GM21576 (cell line): ENCODE measurements at regions not wholly inside any gene's neighbourhood (a gene's known extent, or its start where the extent isn't known, plus 50 kb on each side); places are given as distances from the start of the nearest gene placed in this dataset.

Experiments used
- ATAC-seq: cut with Tn5 transposase; IDR thresholded peaks from one replicate; pipeline ENCODE4 v1.9.1; 2021; ENCODE audit warnings: mild to moderate bottlenecking, moderate library complexity; ENCODE audit not compliant: unreplicated experiment

GRCh38 chr12:18207266-18207665 is 54.1 kb upstream of the PIK3C2G start:
- no peak for ATAC-seq

GRCh38 chr12:18206198-18206597 is 55.1 kb upstream of the PIK3C2G start:
- ATAC-seq, result no peak

- no peak for ATAC-seq
Observed at GRCh38 chr12:18204053-18204452, 57.3 kb upstream of the PIK3C2G start.

- ATAC-seq, result no peak
Observed at GRCh38 chr12:18192119-18192518, 69.2 kb upstream of the PIK3C2G start.

GRCh38 chr12:18183141-18183540 is 78.2 kb upstream of the PIK3C2G start:
- no peak for ATAC-seq

- ATAC-seq, result no peak
Observed at GRCh38 chr12:18171571-18171970, 81.6 kb upstream of the RERGL start.

GRCh38 chr12:18168016-18168415 is 78.0 kb upstream of the RERGL start:
- ATAC-seq, result no peak

- peak; percentile 43 for ATAC-seq
Observed at GRCh38 chr12:18165889-18166288, 75.9 kb upstream of the RERGL start.

GRCh38 chr12:18165422-18165871 is 75.5 kb upstream of the RERGL start:
- ATAC-seq, result peak; percentile 96

GRCh38 chr12:18160901-18161300 is 70.9 kb upstream of the RERGL start:
- no peak for ATAC-seq

GRCh38 chr12:18158774-18159557 is 69.0 kb upstream of the RERGL start:
- no peak for ATAC-seq

- no peak for ATAC-seq
Observed at GRCh38 chr12:18153826-18154225, 63.8 kb upstream of the RERGL start.

GRCh38 chr12:18151036-18151435 is 61.0 kb upstream of the RERGL start:
- ATAC-seq, result no peak

GRCh38 chr12:18148961-18149360 is 59.0 kb upstream of the RERGL start:
- ATAC-seq, result no peak

- ATAC-seq, result no peak
Observed at GRCh38 chr12:18146363-18146762, 56.4 kb upstream of the RERGL start.

- no peak for ATAC-seq
Observed at GRCh38 chr12:18145924-18146323, 55.9 kb upstream of the RERGL start.

- ATAC-seq, result no peak
Observed at GRCh38 chr12:18141048-18141982, 51.3 kb upstream of the RERGL start.

- no peak for ATAC-seq
Observed at GRCh38 chr12:18139989-18140596, 50.1 kb upstream of the RERGL start.
